ENCODE measurements at regions not wholly inside any gene's neighbourhood (a gene's known extent, or its start where the extent isn't known, plus 50 kb on each side); places are given as distances from the start of the nearest gene placed in this dataset.

DNA sequence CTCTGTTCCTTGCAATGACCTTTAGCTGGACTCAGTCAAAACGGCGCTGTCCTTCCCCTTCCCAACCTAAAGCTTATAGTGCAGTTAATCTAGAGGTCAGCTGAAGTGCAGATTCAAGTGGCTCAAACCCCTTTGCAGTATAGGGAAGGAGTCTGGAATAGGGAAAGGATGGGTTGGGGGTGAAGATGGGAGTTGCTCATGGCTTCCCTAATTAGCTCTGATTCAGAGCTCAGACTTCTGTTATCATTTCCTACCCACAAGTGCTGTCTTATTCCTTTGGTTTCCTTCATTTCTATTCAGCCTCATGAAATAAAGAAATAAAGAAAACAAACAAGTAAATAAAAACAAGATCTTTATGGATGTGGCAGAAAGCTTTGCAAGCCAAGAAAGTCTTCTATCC lies 264.0 kb upstream of the HMGA2 start:
- TF ChIP-seq, protein P1, sequence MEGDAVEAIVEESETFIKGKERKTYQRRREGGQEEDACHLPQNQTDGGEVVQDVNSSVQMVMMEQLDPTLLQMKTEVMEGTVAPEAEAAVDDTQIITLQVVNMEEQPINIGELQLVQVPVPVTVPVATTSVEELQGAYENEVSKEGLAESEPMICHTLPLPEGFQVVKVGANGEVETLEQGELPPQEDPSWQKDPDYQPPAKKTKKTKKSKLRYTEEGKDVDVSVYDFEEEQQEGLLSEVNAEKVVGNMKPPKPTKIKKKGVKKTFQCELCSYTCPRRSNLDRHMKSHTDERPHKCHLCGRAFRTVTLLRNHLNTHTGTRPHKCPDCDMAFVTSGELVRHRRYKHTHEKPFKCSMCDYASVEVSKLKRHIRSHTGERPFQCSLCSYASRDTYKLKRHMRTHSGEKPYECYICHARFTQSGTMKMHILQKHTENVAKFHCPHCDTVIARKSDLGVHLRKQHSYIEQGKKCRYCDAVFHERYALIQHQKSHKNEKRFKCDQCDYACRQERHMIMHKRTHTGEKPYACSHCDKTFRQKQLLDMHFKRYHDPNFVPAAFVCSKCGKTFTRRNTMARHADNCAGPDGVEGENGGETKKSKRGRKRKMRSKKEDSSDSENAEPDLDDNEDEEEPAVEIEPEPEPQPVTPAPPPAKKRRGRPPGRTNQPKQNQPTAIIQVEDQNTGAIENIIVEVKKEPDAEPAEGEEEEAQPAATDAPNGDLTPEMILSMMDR (IDR thresholded peaks at IDR 0.05; ENCODE audit: insufficient read depth, low read length, poor library complexity, severe bottlenecking), result no peak
- TF ChIP-seq EZH2phosphoT487 (conservative IDR thresholded peaks at IDR 0.05; ENCODE audit: low read length), result no peak
